ENCODE measurements at regions not wholly inside any gene's neighbourhood (a gene's known extent, or its start where the extent isn't known, plus 50 kb on each side); places are given as distances from the start of the nearest gene placed in this dataset.

GRCh38 chr3:23665741-23666140, 140.0 kb upstream of the UBE2E1 start:
- no peak for DNase-seq

GRCh38 chr3:23666818-23667217, 138.9 kb upstream of the UBE2E1 start:
- DNase-seq = no peak

GRCh38 chr3:23667536-23668429, 138.0 kb upstream of the UBE2E1 start:
- no peak for DNase-seq

- DNase-seq = no peak
These were observed 137.3 kb upstream of the UBE2E1 start for GRCh38 chr3:23668430-23668904.

GRCh38 chr3:23669541-23670255, 136.1 kb upstream of the UBE2E1 start:
- no peak for DNase-seq

GRCh38 chr3:23671851-23672589, 133.7 kb upstream of the UBE2E1 start:
- no peak for DNase-seq

- DNase-seq = no peak
These were observed 133.1 kb upstream of the UBE2E1 start for GRCh38 chr3:23672628-23673027.

GRCh38 chr3:23675010-23675409, 130.7 kb upstream of the UBE2E1 start:
- no peak for DNase-seq

- no peak for DNase-seq
These were observed 129.7 kb upstream of the UBE2E1 start for GRCh38 chr3:23676093-23676492.

GRCh38 chr3:23682646-23683045, 123.1 kb upstream of the UBE2E1 start:
- DNase-seq = no peak

- DNase-seq = peak; percentile 4
These were observed 120.1 kb upstream of the UBE2E1 start for GRCh38 chr3:23685541-23686258.

- DNase-seq = no peak
These were observed 119.2 kb upstream of the UBE2E1 start for GRCh38 chr3:23686519-23686918.

- DNase-seq = no peak
These were observed 114.3 kb upstream of the UBE2E1 start for GRCh38 chr3:23691357-23691895.

GRCh38 chr3:23696842-23697241, 108.9 kb upstream of the UBE2E1 start:
- DNase-seq = no peak

- DNase-seq = no peak
These were observed 108.3 kb upstream of the UBE2E1 start for GRCh38 chr3:23697416-23697815.

GRCh38 chr3:23698652-23699313, 107.0 kb upstream of the UBE2E1 start:
- no peak for DNase-seq

GRCh38 chr3:23700616-23701015, 105.1 kb upstream of the UBE2E1 start:
- DNase-seq = no peak

GRCh38 chr3:23701716-23702597, 103.8 kb upstream of the UBE2E1 start:
- DNase-seq = no peak

GRCh38 chr3:23704298-23704697, 101.5 kb upstream of the UBE2E1 start:
- DNase-seq = no peak

- no peak for DNase-seq
These were observed 99.6 kb upstream of the UBE2E1 start for GRCh38 chr3:23706111-23706510.

- no peak for DNase-seq
These were observed 95.8 kb upstream of the UBE2E1 start for GRCh38 chr3:23709987-23710386.
